H1 (cell line): ENCODE measurements at regions not wholly inside any gene's neighbourhood (a gene's known extent, or its start where the extent isn't known, plus 50 kb on each side); places are given as distances from the start of the nearest gene placed in this dataset.

Experiments
- CTCF ChIA-PET: fragments of 300-600 bp; sonication (Branson Sonifier 250); formaldehyde crosslinking; loops from one replicate; lab custom pipeline; 2021; ENCODE audit not compliant: partially characterized antibody; lab: Charles Lee
- POLR2A ChIA-PET: fragments of 300-600 bp; sonication (Branson Sonifier 250); formaldehyde crosslinking; loops from one replicate; lab custom pipeline; 2021; ENCODE audit warnings: inconsistent platforms; ENCODE audit not compliant: partially characterized antibody; lab: Charles Lee
- DNase-seq, 2 experiments: peaks; one replicate each; pipeline versions ENCODE4 v3.0.0 to v3.0.0-alpha.2; 2010 to 2022; ENCODE audit warnings: low spot score in 2 of 2, low read depth in 1 of 2, mixed read lengths in 1 of 2
- FAIRE-seq: peaks from 2 replicates; lab custom pipeline; 2011; peaks lifted over from hg19 to GRCh38; lab: Jason Lieb, UNC
- H2AFZ ChIP-seq: 2 replicates; pipeline ENCODE4 v1.8.1; 2012; ENCODE audit warnings: low read length, inconsistent platforms
- H2AK5ac ChIP-seq: 2 replicates; pipeline ENCODE4 v1.6.1; 2013; ENCODE audit warnings: low read depth, low read length
- H2BK120ac ChIP-seq: replicated peaks from 2 replicates; pipeline ENCODE3; 2013; ENCODE audit warnings: low read depth, low read length, inconsistent platforms
- H2BK12ac ChIP-seq: 2 replicates; pipeline ENCODE4 v1.6.1; 2013; ENCODE audit warnings: low read depth, low read length
- H2BK15ac ChIP-seq: 2 replicates; pipeline ENCODE4 v1.6.1; 2013; ENCODE audit warnings: low read length
- H2BK20ac ChIP-seq: 2 replicates; pipeline ENCODE4 v1.6.1; 2013; ENCODE audit warnings: low read length
- H2BK5ac ChIP-seq: 2 replicates; pipeline ENCODE4 v1.6.1; 2013; ENCODE audit warnings: low read depth, low read length
- H3K14ac ChIP-seq: 2 replicates; pipeline ENCODE4 v1.6.1; 2013; ENCODE audit warnings: inconsistent platforms; ENCODE audit not compliant: insufficient read length
- H3K18ac ChIP-seq: 2 replicates; pipeline ENCODE4 v1.6.1; 2013; ENCODE audit warnings: low read length; ENCODE audit errors: extremely low read depth
- H3K23ac ChIP-seq: 2 replicates; pipeline ENCODE4 v1.6.1; 2013; ENCODE audit warnings: inconsistent platforms; ENCODE audit not compliant: insufficient read length
- H3K23me2 ChIP-seq: 2 replicates; pipeline ENCODE4 v1.6.1; 2013; ENCODE audit warnings: low read depth, low read length
- H3K27ac ChIP-seq: 2 replicates; pipeline ENCODE4 v1.6.1; 2011; ENCODE audit warnings: low read depth, low read length, inconsistent platforms
- H3K27me3 ChIP-seq, 4 experiments: replicated peaks in 1 of 4; 1 replicate in 1 of 4; 2 replicates in 3 of 4; pipeline versions ENCODE4 v1.6.1 to v1.8.1; 2011 to 2013; ENCODE audit warnings: low read length in 3 of 4, mild to moderate bottlenecking in 3 of 4, inconsistent platforms in 2 of 4, mixed read lengths in 2 of 4, moderate library complexity in 1 of 4; ENCODE audit not compliant: control insufficient read depth in 3 of 4, insufficient read depth in 3 of 4; ENCODE audit errors: extremely low read depth in 1 of 4
- H3K36me3 ChIP-seq, 4 experiments: 2 replicates each; pipeline versions ENCODE4 v1.6.1 to v1.8.1; 2011 to 2013; ENCODE audit warnings: mild to moderate bottlenecking in 4 of 4, low read length in 3 of 4, moderate library complexity in 2 of 4, control low read depth in 1 of 4, inconsistent platforms in 1 of 4; ENCODE audit not compliant: insufficient read depth in 4 of 4, control insufficient read depth in 2 of 4
- H3K4ac ChIP-seq: replicated peaks from 2 replicates; pipeline ENCODE3; 2013; ENCODE audit warnings: low read length, low read depth, mixed read lengths, inconsistent platforms; ENCODE audit not compliant: insufficient read length
- H3K4me1 ChIP-seq, 4 experiments: replicated peaks in 1 of 4; 1 replicate in 1 of 4; 2 replicates in 3 of 4; pipeline versions ENCODE4 v1.6.1 to v1.8.1; 2011 to 2013; ENCODE audit warnings: low read length in 3 of 4, inconsistent platforms in 2 of 4, mixed read lengths in 1 of 4; ENCODE audit not compliant: insufficient read depth in 4 of 4, control insufficient read depth in 3 of 4
- H3K4me2 ChIP-seq, 2 experiments: 2 replicates each; pipeline versions ENCODE4 v1.6.1 to v1.8.1; 2011 to 2013; ENCODE audit warnings: low read depth in 2 of 2, low read length in 2 of 2, control low read depth in 1 of 2, inconsistent platforms in 1 of 2, mild to moderate bottlenecking in 1 of 2; ENCODE audit not compliant: insufficient read depth in 1 of 2
- H3K4me3 ChIP-seq, 4 experiments: fragments of 200-600, 300-600 bp in 1 of 4; sonication (generic), shearing (Covaris generic), sonication (Bioruptor Twin) in 1 of 4; 2 replicates each; pipeline versions ENCODE4 v1.5.1 to v1.8.1; 2011 to 2016; ENCODE audit warnings: low read length in 4 of 4, low read depth in 3 of 4, control low read depth in 2 of 4, inconsistent platforms in 2 of 4, mild to moderate bottlenecking in 2 of 4, mixed read lengths in 1 of 4, moderate library complexity in 1 of 4; ENCODE audit not compliant: insufficient read depth in 2 of 4; ENCODE audit errors: extremely low read depth in 1 of 4
- H3K56ac ChIP-seq: replicated peaks from 2 replicates; pipeline ENCODE3; 2013; ENCODE audit warnings: low read depth, mild to moderate bottlenecking, mixed read lengths, low read length, inconsistent platforms; ENCODE audit not compliant: insufficient read length
- H3K79me1 ChIP-seq: 2 replicates; pipeline ENCODE4 v1.6.1; 2013; ENCODE audit warnings: low read depth, low read length, control low read depth
- H3K79me2 ChIP-seq, 2 experiments: 2 replicates each; pipeline versions ENCODE4 v1.6.1 to v1.8.1; 2012 to 2013; ENCODE audit warnings: low read length in 2 of 2, mild to moderate bottlenecking in 2 of 2, inconsistent platforms in 1 of 2; ENCODE audit not compliant: insufficient read depth in 2 of 2, control insufficient read depth in 1 of 2
- H3K9ac ChIP-seq, 4 experiments: replicated peaks in 1 of 4; 1 replicate in 1 of 4; 2 replicates in 3 of 4; pipeline versions ENCODE4 v1.6.1 to v1.8.1; 2011 to 2013; ENCODE audit warnings: low read depth in 3 of 4, low read length in 3 of 4, control low read depth in 2 of 4, mild to moderate bottlenecking in 2 of 4, moderate library complexity in 2 of 4, inconsistent platforms in 1 of 4; ENCODE audit errors: extremely low read depth in 1 of 4
- H3K9me3 ChIP-seq, 2 experiments: 2 replicates each; pipeline versions ENCODE4 v1.6.1 to v1.8.1; 2012 to 2013; ENCODE audit warnings: mild to moderate bottlenecking in 2 of 2, moderate library complexity in 2 of 2, control low read depth in 1 of 2, inconsistent platforms in 1 of 2, low read depth in 1 of 2, low read length in 1 of 2, mixed read lengths in 1 of 2; ENCODE audit not compliant: insufficient read depth in 2 of 2
- H4K20me1 ChIP-seq, 2 experiments: replicated peaks in 1 of 2; 2 replicates each; pipeline versions ENCODE3 to v1.8.1; 2011 to 2013; ENCODE audit warnings: inconsistent platforms in 2 of 2, low read length in 2 of 2, mild to moderate bottlenecking in 1 of 2; ENCODE audit not compliant: insufficient read depth in 2 of 2, control insufficient read depth in 1 of 2
- H4K5ac ChIP-seq: 2 replicates; pipeline ENCODE4 v1.6.1; 2013; ENCODE audit warnings: low read length, low read depth, mixed read lengths, inconsistent platforms; ENCODE audit not compliant: insufficient read length
- H4K8ac ChIP-seq: 2 replicates; pipeline ENCODE4 v1.8.0; 2013; ENCODE audit warnings: mild to moderate bottlenecking, moderate library complexity, low read length, inconsistent platforms; ENCODE audit not compliant: insufficient read depth; ENCODE audit errors: extremely low read depth
- H4K91ac ChIP-seq: replicated peaks from 2 replicates; pipeline ENCODE3; 2013; ENCODE audit warnings: low read length, mixed read lengths, inconsistent platforms; ENCODE audit not compliant: insufficient read length
- BCL11A ChIP-seq, 2 experiments: IDR thresholded peaks; one replicate each; pipeline ENCODE4 v1.6.1; 2011; ENCODE audit warnings: low read depth in 2 of 2, low read length in 2 of 2, mild to moderate bottlenecking in 2 of 2
- CREB1 ChIP-seq: IDR thresholded peaks from 2 replicates; pipeline ENCODE4 v1.6.1; 2012; ENCODE audit warnings: inconsistent platforms
- EP300 ChIP-seq, 2 experiments: IDR thresholded peaks; 1 replicate in 1 of 2; 2 replicates in 1 of 2; pipeline ENCODE4 v1.6.1; 2011 to 2012; ENCODE audit warnings: low read depth in 2 of 2, low read length in 2 of 2, mild to moderate bottlenecking in 2 of 2, borderline replicate concordance in 1 of 2, inconsistent platforms in 1 of 2, moderate library complexity in 1 of 2
- HDAC6 ChIP-seq: IDR thresholded peaks from one replicate; pipeline ENCODE4 v1.7.1; 2012; ENCODE audit warnings: low read depth, mild to moderate bottlenecking, inconsistent platforms, low read length, moderate library complexity
- JUND ChIP-seq: IDR thresholded peaks from 2 replicates; pipeline ENCODE4 v1.6.1; 2011; ENCODE audit warnings: mild to moderate bottlenecking, improper control_type of control experiment, low read length
- MAFK ChIP-seq: IDR thresholded peaks from 2 replicates; pipeline ENCODE4 v1.6.1; 2012; ENCODE audit warnings: low read depth, mild to moderate bottlenecking, improper control_type of control experiment, low read length
- RFX5 ChIP-seq: IDR thresholded peaks from 2 replicates; pipeline ENCODE4 v1.6.1; 2011; ENCODE audit warnings: low read depth, low read length, improper control_type of control experiment, borderline replicate concordance
- SIN3A ChIP-seq, 2 experiments: IDR thresholded peaks in 1 of 2; conservative IDR thresholded peaks in 1 of 2; 2 replicates each; pipeline ENCODE4 v1.6.1; 2011 to 2012; ENCODE audit warnings: low read length in 2 of 2, improper control_type of control experiment in 1 of 2, low read depth in 1 of 2, mild to moderate bottlenecking in 1 of 2
- SIRT6 ChIP-seq: IDR thresholded peaks from one replicate; pipeline ENCODE4 v1.7.1; 2012; ENCODE audit warnings: low read length, inconsistent platforms
- YY1 ChIP-seq: IDR thresholded peaks from 2 replicates; pipeline ENCODE4 v1.6.1; 2011; ENCODE audit warnings: low read depth, mild to moderate bottlenecking, low read length
- WGBS, 2 experiments: shearing (Covaris generic) in 1 of 2; methylation state at CpG; one replicate each; pipeline versions ENCODE4 v1.1.6 to v1.1.7; 2013 to 2015; ENCODE audit warnings: low lambda C conversion rate in 2 of 2, mixed read lengths in 2 of 2, inconsistent platforms in 1 of 2, low coverage in 1 of 2, missing lambda C conversion rate in 1 of 2; ENCODE audit not compliant: insufficient replicate concordance in 2 of 2, insufficient coverage in 1 of 2, insufficient read length in 1 of 2; ENCODE audit errors: extremely low coverage in 1 of 2, missing lambda C conversion rate in 1 of 2; 5-methylcytosine and 5-hydroxymethylcytosine counted together

- Histone ChIP-seq H2BK20ac (no peak overlapping the region), H3K27me3 (no peaks in the 10 kb centered on the region), H3K23me2 (no peaks in the 10 kb centered on the region), H2BK15ac (no peak overlapping the region), H4K5ac (no peak overlapping the region), H3K23ac (no peak overlapping the region), H3K4me3 (no peak overlapping the region), H4K8ac (no peak overlapping the region), H3K79me1 (no peaks in the 10 kb centered on the region), H3K9me3 (peaks cover 0 to 11% of the 10 kb centered on the region in 2 experiments; a peak in 2 of 4 replicates), H3K18ac (no peak overlapping the region), H2BK120ac (no peak overlapping the region), H3K9ac (no peak overlapping the region), H3K36me3 (peaks cover 0 to 3% (median 0%) of the 10 kb centered on the region in 4 experiments; a peak in 1 of 8 replicates), H2AFZ (no peak overlapping the region), H3K4ac (no peak overlapping the region)
- 97% methylated on average over 4 of the region's 19 CpGs; no CpG with 5 or more reads in 1 of the 2 experiments for WGBS, 2 experiments
- FAIRE-seq, result no peak
- POLR2A ChIA-PET, result no interaction called here
- CTCF ChIA-PET, result interaction anchor here (0.7 kb wide), 1 partner anchor 611 kb away, joined by 3 read pairs; no protein-coding TSS in a partner anchor
- TF ChIP-seq YY1 (no peak), EP300 (IDR thresholded peaks at IDR 0.05; ENCODE audit: borderline replicate concordance in 1 of 2, low read depth in 2 of 2, low read length in 2 of 2) (no peak), CREB1 (no peak), RFX5 (no peak), MAFK (no peak), SIN3A (conservative IDR thresholded peaks at IDR 0.05 in 1 of 2, IDR thresholded peaks at IDR 0.05 in 1 of 2; ENCODE audit: low read depth in 1 of 2, low read length in 2 of 2) (no peak), HDAC6 (no peak), JUND (no peak), SIRT6 (no peak), BCL11A (IDR thresholded peaks at IDR 0.05; ENCODE audit: low read depth in 2 of 2, low read length in 2 of 2) (no peak)
- TF ChIP-seq, all 59 proteins: peak for 0
- Histone ChIP-seq H3K14ac (no peak overlapping the region), H4K91ac (no peak overlapping the region), H3K56ac (no peak overlapping the region), H2AK5ac (no peak overlapping the region), H4K20me1 (no peaks in the 10 kb centered on the region), H3K4me1 (no peaks in the 10 kb centered on the region), H2BK12ac (no peak overlapping the region), H2BK5ac (no peak overlapping the region), H3K79me2 (no peaks in the 10 kb centered on the region), H3K4me2 (no peak overlapping the region), H3K27ac (no peak overlapping the region)
- DNase-seq, result no peak
Measured at GRCh38 chr2:150542172-150542571, 54.7 kb upstream of the RND3 start.
